KBM-7 (cell line): ENCODE measurements at regions not wholly inside any gene's neighbourhood (a gene's known extent, or its start where the extent isn't known, plus 50 kb on each side); places are given as distances from the start of the nearest gene placed in this dataset.

Experiments used
- DNase-seq: peaks from one replicate; pipeline ENCODE4 v3.0.0-alpha.2; 2015
- in situ Hi-C: fragments of 300-500 bp; cut with MboI; formaldehyde crosslinking; loops from 2 replicates; pipeline ENCODE4 v1.14.3; 2020; ENCODE audit warnings: low sequenced_read_pairs, low pct_unique_long_range_greater_than_20kb, mixed read lengths

DNA sequence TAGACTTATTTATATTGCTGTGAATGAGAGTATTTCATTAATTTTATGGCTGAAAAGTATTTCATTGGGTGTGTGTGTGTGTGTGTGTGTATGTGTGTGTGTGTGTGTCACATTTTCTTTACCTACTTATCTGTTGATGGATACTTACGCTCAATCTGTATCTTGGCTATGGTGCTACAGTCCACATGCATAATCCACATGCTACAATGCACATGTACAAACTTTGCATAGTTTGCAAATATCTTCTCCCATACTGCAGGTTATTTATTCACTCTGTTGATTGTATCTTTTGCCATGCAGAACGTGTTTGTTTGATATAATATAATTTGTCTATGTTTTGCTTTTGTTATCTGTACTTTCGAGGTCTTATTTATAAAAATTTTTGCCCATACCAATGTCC, 167.8 kb downstream of the RAB28 start:
- in situ Hi-C loops, result no loop called here
- no peak for DNase-seq

DNA sequence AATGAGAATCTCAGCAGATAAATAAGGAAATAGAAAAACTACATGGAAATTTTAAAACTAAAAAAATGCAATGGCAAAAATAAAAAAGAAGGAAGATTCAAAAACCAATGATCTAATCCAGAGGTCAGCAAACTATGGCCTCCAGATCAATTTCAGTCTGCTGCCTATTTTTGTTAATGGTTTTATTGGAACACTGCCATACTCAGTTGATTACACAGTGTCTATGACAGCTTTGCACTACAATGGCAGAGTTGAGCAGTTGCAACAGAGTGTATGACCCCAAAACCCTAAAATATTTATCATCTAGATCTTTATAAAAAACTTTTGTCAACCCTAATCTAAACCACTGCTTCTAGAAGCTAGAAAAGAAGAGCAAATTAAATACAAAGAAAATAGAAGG, 170.3 kb downstream of the RAB28 start:
- DNase-seq, result no peak
- in situ Hi-C loops, result no loop called here

DNA sequence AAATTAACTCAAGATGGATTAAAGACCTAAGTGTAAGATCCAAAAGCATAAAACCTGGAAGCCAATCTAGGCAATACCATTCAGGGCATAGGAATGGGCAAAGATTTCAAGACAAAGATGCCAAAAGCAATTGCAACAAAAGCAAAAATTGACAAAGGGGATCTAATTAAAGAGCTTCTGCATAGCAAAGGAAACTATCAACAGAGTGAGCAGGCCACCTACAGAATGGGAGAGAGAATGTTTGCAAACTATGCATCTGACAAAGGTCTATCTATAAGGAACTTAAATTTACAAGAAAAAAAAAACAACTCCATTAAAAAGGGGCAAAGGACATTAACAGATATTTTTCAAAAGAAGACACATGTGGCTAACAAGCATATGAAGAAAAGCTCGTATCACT, 171.9 kb downstream of the RAB28 start:
- in situ Hi-C loops, result no loop called here
- DNase-seq, result no peak

DNA sequence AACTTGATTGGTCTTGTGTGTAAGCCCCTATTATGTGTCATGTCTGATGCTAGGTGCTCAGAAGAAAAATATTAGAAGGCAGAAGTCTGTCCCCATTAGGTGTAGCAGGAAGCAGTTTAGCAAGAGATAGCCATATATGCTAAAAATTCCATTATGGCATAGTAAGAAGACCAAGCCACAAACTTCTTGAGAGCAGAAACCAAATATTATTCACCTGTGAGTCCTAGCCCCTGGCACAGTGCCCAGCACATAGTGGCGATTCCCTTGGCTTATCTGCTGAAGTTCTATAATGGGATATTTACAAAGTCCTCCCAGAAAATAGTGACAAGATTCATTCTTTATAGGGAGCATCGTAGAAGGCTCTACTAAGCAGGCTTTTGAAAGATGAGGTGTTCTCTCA, 174.4 kb downstream of the RAB28 start:
- in situ Hi-C loops, result no loop called here
- DNase-seq, result no peak

DNA sequence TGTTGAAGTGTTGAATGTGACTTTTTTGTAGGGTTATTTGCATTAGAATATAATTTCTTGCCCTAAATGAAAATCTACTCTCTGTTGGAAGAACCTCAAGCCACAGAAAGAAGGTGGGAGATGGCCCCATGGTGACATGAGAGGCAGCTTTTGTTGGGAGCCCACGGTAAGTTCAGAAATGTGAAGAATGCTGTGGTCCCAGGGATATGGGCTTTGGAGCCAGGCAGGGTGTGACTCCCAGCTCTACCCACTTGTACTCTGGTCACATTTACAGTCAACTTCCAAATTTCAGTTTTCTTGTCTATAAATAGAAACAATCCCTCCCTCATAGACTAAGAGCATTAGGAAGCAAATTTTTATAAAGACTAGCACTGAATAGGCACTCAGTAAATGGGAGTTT, 177.8 kb downstream of the RAB28 start:
- in situ Hi-C loops, result no loop called here
- DNase-seq, result no peak

DNA sequence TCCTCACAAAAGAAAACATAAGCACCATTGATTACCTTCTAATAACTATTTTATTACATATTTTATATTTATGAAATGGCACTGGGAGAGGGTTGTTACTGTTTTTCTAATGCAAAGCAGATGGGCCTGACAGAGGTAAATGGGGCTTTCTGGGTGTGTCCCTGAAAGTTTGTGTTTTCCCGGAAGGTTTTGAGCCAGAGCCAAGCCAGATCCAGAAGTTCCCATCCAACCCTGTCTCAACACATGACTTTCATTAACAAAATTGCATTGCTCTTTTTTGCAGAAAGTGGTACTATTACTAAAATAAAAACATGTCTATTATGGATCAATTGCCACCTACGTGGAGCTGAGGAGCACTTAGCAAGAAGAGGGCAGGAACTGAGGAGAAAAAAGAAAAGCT, 181.3 kb downstream of the RAB28 start:
- DNase-seq, result no peak
- in situ Hi-C loops, result no loop called here

DNA sequence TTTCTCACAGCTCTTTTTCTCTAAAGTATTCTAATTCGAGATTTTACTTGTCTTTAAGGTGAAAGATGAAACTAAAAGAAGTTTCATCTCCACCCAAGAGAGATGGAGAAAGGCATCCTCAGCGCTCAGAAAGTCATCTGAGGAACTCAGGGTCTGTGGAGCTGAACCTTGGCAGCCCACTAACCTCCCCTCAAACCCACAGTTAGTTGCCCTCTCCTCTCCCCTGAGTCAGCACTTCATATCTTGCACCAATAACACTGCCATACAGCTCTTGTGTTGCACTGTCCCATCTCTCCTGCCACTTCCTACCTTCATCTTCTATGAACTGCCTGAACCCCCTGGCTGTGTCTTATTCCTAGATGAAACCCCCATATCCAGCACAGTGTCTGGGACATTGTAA, 184.8 kb downstream of the RAB28 start:
- in situ Hi-C loops, result no loop called here
- DNase-seq, result no peak

DNA sequence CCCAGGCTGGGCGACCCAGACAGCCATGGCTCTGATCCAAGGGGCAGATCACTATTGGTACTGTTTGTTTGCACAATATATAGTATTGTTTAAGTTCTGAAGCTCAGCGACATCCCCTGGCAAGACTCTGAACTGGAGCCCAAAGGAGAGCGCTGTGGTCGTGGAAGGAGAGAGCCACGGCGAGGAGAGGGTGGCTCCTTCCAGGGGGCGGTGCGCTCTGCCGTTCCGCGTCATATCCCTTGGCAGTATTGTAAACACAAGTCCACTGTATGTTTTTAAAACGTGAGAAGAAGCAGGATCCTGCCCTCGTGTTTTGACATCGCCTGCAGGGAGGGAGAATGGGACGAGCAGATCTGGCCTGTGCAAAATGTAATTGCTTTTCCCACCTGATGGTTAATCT, 185.5 kb downstream of the RAB28 start:
- DNase-seq, result no peak
- in situ Hi-C loops, result no loop called here

DNA sequence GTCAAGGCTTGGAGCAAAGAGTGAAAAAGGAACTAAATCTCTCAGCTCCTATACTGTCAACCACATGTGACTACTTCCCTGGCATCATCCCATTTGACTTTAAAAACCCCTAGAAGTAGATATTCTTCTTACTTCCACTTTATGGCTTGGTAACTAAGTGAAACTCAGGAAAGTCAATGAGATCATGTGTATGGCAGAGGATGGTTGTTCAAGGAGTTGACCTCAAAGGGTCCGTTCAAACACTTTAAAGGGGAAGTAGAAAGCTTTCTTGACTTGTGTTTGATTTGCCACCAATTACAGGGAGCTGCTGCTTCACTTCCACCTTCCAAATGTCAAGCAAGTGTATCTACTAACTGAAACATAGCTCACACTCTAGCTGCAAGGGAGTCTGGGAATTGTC, 187.2 kb downstream of the RAB28 start:
- in situ Hi-C loops, result no loop called here

DNA sequence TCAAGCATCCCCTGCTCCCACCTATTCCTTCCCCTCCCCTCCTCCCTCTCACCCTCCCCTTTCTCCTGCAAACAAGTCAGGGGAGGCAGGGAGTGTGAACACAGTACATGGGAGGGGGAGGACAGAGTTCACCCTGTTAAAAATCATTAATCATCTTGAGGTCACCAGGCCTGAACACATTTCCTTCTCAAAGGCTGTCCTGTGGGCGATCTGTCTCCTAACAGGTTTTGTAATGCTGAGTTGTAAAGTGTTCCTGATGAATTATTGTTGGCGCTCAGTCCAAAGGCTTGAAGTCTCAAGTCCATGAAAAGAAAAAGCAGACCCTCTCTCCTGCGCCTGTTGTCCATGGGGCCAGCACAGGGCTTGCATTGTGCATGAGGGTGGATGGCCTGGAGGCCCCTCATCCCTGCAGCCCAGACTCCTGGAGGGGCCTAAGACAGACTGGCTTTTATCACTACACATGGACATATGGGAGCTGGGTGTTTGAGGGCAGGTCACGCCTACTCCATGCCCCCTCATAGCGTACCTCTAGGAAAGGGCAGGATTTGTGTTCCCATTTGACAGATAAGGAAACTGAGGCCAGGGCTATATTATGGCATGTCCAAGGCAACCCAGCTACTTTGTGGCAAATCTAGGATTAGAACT, 189.1 kb downstream of the RAB28 start:
- in situ Hi-C loops, result no loop called here
- no peak for DNase-seq

More for the DNA sequence above, 187.2 kb downstream of the RAB28 start:
- peak; percentile 24 for DNase-seq

DNA sequence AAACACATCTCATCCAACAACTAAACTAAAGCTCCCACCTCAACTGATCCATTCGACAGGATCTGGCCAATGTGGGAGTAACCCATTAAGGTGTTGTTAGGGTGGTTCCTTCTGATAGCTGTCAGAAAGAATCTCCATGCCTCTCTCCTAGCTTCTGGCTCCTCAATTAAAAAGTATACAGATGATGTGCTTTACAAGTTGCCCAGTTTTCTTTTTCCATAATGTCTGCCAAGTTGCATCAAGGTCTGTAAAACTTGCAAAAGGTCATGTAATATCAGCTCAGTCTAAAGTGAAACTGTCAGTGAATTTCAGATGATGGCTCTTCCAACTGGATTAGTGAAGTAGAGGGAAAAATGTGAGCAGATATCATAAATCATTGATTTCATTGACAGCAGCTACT, 191.8 kb downstream of the RAB28 start:
- in situ Hi-C loops, result no loop called here
- no peak for DNase-seq

DNA sequence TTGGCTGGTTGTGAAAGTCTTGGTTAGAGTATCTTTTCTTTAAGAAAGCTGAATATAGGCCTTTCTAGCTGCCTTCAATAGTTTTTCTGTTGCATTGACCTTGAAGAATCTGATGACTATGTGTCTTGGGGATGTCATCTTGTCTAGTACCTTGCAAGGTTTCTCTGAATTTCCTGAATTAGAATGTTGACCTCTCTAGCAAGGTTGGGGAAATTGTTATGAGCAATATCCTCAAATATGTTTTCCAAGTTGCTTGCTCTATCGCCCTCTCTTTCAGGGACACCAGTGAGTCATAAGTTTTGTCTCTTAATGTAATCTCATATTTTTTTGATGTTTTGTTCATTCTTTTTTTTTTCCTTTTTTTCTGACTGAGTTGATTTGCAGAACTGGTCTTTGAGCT, 194.7 kb downstream of the RAB28 start:
- in situ Hi-C loops, result no loop called here
- no peak for DNase-seq

DNA sequence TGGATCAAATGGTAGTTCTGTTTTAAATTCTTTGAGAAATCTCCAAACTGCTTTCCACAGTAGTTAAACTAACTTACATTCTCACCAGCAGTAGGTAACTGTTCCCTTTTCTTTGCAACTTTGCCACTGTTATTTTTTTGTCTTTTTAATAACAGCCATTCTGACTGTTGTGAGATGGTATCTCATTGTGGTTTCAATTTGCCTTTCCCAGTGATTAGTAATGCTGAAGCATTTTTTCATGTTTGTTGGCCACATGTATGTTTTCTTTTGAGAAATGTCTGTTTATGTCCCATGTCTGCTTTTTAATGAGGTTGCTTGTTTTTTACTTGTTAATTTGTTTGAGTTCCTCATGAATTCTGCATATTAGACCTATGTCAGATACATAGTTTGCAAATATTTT, 198.8 kb downstream of the RAB28 start:
- in situ Hi-C loops, result no loop called here

DNA sequence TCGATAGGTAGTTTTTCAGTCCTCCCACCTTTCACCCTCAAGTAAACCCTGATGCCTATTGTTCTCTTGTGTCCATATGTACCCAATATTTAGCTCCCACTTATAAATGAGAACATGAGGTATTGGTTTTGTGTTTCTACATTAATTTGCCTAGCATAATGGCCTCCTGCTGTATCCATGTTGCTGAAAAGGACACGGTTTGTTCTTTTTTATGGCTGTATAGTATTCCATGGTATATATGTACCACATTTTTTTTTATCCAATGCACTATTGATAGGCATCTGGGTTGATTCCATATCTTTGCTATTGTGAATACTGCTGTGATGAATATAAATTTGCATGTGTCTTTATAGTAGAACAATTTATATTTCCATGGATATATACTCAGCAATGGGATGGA, 199.2 kb downstream of the RAB28 start:
- no peak for DNase-seq
- in situ Hi-C loops, result no loop called here

More for the DNA sequence above, 198.8 kb downstream of the RAB28 start:
- no peak for DNase-seq

DNA sequence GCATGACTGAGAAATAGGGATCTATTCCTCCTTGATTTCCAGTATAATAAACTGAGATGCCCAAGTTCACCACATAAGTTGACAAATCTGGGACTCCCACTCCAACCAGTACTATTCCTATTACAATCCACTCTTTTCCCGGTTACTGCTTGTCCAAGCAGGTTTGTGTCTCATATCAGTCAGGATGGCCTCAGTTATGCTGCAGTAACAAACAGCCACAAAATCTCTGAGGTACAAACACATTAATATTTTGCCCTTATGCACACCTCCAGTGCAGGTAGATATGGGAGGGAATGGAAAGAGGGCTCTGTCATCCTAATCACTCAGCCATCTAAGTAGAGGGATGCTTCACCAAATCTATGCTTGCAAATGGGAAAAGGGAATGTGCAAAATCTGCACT, 207.8 kb downstream of the RAB28 start:
- in situ Hi-C loops, result no loop called here
- no peak for DNase-seq

DNA sequence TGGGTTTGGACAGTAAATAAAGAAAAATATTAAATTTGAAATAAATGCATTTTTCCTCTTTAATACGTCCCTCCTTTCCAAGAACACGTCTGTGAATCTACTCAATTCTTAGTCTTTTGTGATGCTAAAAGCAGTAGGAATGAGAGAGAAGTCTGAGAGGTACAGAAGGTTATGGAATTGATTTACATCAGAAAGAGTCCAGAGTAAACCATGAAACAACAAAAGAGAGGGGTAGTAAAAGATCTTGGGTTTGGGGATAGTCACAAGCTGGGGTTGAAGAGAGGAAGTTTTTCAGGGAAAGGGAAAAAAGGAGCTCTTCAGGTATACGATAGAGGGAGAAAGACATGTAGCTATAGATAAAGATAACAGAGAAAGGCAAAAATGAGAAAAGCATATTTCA, 215.4 kb downstream of the RAB28 start:
- in situ Hi-C loops, result no loop called here
- DNase-seq, result no peak

DNA sequence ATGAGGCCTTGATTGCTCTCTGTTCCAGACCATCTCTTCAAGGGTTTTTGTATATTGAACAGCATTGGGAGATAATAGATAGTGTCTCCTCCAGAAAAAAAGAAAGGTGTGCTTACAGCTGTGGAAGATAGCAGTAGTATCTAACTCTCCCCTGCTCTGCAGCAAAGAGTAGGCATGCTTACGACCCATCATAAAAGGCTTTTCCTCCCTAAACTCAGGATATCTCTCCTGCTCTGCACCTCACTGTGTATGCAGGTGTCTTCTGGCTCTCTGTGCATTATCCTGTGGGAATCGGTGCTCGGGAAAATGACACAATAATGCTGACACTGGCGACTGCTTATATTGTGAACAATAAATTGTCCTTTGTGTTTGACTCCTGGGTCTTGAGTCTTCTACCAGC, 216.0 kb downstream of the RAB28 start:
- no peak for DNase-seq
- in situ Hi-C loops, result no loop called here

DNA sequence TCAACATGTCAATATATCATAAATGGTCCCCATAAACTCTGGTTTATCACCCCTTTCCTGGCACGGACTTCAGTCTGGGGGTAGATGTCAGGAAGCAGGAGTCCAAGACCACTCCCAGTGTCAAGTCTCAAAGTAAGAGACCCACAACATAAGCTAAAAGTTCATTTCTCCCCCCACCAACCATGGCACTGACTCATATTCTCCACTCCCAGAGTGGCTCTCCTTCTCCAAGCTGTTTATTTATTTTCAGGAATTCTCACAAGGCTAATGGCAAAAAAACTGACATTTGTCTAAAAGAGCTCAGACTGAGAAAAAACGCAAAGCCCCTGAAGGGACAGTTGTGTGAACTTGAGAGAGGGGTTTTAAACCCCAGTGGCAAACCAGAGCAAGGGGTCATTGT, 217.0 kb downstream of the RAB28 start:
- in situ Hi-C loops, result no loop called here
- no peak for DNase-seq

DNA sequence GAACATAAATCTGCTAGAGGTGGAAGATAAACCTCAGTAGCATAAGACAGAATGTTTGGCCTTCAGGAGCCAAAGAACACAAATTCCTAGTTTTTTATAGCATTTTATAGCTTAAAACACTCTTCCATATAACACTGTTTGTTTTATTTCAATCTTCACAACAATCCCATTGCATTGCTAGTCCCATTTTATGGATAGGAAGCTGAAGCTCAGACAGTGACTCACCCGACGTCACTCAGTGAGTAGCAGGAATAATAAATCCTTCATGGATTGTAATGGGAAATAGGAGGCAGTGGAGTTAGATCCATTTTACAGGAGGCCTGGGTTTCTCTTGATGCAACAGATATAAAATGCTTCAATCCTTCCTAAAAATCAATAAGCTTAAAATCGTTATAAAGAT, 217.5 kb downstream of the RAB28 start:
- DNase-seq, result no peak
- in situ Hi-C loops, result no loop called here

DNA sequence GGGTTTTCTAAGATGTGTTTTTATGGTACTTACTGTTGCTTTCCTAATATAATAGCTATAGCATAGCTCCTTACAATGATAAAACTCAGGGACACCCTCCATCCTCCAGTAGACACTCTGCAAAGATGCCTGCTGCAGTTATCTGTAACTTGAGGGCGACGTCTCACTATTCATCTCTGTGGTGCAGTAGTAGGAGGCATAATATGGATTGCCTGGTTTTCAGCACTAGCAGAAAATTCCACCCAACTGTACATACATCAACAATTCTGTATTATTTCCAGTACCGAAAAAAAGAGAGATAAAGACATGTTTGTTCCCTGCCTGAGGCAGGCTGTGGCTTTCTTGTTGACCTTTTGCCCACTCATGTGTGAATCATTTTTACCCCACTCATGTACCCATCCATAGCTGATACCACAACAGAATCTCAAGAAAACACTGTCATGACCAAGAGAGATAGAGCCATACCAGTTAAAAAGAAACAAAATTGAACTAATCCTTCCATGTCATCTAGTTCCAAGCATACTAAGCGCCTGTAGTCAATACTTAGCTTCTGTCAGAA, 220.1 kb downstream of the RAB28 start:
- in situ Hi-C loops, result no loop called here
- no peak for DNase-seq

DNA sequence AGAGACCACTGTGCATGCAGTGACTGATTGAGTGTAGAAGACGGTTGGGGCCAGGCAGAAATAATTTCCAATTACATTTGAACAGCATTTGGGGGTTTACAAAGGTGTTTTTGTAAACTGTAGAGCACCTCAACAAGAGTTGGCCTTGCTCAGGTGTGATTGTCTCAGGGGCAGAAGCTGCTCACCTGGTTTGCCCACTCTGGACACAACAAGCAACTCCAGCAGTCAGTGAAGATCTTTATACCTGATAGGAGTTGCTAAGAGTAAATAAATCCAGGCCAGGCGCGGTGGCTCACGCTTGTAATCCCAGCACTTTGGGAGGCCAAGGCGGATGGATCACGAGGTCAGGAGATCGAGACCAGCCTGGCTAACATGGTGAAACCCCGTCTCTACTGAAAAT, 221.3 kb downstream of the RAB28 start:
- in situ Hi-C loops, result no loop called here
- no peak for DNase-seq
